Sigmoid colon (tissue), 4 donors: ENCODE measurements at regions not wholly inside any gene's neighbourhood (a gene's known extent, or its start where the extent isn't known, plus 50 kb on each side); places are given as distances from the start of the nearest gene placed in this dataset.

Source experiments
- POLR2AphosphoS5 ChIP-seq, 4 donors: sonication (generic); formaldehyde crosslinking; IDR thresholded peaks; one replicate each; pipeline ENCODE4 v1.6.1; 2017; ENCODE audit warnings: antibody characterized with exemption in 4 of 4
- TF ChIP-seq, protein P1 (sequence below), 4 experiments: fragments of 450-650 bp in 3 of 4; fragments of 200-600 bp in 1 of 4; IDR thresholded peaks; one replicate each; pipeline ENCODE4 v1.5.1; 2016 to 2019; ENCODE audit warnings: antibody characterized with exemption in 4 of 4, mild to moderate bottlenecking in 3 of 4, moderate library complexity in 2 of 4

DNA sequence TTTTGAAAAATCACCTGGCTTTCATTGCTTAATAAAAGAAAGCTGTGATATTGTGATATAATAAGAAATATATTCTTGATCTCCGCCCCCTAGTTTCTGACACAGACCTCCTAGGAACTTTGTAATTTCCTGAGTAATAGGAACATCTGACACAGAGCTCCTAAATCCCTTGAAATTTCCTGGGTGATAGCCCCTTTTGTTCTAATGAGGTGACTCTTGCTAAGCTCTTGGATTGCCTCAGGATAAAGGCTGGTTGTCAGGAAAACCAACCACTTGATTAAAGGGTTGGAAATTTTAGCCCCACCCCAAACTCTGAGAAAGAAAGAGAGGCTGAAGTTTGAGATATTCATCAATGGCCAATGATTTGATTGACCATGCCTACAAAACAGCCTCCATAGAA is 326.4 kb upstream of the KIF2B start:
- TF ChIP-seq, protein P1, sequence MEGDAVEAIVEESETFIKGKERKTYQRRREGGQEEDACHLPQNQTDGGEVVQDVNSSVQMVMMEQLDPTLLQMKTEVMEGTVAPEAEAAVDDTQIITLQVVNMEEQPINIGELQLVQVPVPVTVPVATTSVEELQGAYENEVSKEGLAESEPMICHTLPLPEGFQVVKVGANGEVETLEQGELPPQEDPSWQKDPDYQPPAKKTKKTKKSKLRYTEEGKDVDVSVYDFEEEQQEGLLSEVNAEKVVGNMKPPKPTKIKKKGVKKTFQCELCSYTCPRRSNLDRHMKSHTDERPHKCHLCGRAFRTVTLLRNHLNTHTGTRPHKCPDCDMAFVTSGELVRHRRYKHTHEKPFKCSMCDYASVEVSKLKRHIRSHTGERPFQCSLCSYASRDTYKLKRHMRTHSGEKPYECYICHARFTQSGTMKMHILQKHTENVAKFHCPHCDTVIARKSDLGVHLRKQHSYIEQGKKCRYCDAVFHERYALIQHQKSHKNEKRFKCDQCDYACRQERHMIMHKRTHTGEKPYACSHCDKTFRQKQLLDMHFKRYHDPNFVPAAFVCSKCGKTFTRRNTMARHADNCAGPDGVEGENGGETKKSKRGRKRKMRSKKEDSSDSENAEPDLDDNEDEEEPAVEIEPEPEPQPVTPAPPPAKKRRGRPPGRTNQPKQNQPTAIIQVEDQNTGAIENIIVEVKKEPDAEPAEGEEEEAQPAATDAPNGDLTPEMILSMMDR (IDR thresholded peaks at IDR 0.05), result no peak
- no peak for TF ChIP-seq POLR2AphosphoS5 (IDR thresholded peaks at IDR 0.05)
